ENCODE measurements at regions not wholly inside any gene's neighbourhood (a gene's known extent, or its start where the extent isn't known, plus 50 kb on each side); places are given as distances from the start of the nearest gene placed in this dataset.

DNA sequence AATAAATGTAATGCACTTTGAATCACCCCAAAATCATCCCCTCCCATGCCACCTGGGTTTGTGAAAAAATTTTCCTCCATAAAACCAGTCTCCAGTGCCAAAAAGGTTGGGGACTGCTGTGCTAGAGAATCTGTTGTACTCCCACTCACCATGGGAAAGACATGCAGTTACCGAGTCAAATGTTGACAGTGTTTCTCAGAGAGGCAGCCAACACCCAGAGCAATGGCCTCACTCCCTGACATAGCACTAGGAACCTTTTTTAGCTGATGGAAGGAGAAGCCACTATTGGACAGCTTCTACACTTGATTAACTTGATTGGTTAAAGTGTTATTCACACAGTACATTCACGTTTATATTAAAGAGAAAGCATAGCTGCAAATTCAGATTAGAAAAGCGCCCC, 59.8 kb upstream of the MANEA start:
- DNase-seq: no peak

DNA sequence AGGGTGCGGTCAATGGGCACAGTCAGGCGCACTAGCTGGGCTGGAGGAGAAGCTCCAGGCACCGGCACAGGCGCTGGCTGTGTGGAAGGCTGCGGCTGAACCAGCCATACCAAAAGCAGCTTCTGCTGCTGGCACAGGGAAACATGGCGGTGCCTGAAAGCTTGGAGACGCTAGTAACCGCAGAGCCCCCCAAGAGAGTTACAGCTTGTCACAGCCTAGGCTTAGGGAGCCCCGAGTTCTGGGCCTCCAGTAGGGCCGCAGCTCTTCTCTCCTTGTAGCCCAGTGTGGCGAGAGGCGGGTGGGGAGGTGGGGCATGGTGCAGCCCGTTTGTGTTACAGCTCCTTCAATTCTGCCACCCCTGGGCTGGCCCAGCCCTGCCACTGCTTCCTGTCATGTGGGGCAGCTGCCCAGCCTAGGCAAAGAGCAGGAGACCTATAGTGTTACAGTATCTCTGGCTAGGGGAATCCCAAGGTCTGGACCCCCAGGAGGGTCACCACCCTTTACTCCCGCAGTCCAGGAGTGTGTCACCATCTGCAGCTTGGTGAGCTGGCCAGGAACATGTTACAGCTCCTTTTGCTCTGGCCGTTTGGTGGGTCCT, 58.6 kb upstream of the MANEA start:
- DNase-seq: no peak

DNA sequence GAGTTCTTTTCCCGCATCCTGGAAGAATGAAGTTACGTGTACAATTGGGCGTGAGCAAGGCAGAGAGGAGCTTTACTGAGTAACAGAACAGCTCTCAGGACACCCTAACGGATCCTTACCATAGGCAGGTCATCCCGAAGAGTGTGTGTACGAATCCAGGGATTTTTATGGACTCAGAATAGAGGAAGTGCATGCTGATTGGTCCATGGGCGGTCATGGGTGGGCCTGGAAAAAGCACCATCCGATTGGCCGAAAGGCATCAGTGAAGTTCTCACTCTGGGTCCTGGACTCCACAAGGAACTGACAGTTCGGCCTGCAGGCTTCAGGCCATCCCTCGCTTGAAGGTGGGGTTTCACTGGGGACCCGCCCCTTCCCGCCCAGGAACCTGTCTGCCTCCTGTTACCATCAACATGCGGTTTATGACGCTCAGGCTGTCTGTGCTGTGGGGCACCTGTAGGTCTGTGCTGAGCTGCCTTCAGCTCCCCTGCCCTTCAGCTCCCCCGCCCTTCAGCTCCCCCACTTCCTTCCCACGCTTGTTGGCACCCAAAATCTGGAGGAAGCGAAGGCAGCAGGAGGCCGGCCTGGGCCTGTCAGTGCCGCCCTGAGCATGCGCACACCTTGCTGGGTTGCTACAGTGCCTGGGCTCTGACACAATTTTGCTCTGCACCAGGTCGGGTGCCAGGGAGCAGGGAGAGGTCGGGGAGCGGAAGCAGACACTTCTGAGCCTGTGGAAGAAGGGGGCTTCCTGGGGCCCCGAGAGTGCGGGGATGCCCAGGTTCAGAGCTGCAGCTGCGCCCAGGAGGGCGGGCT, 57.9 kb upstream of the MANEA start:
- no peak for DNase-seq

GRCh38 chr6:95521181-95521580, 56.2 kb upstream of the MANEA start:
- no peak for DNase-seq

All from NCI-H1092 (cell line).